ENCODE measurements at regions not wholly inside any gene's neighbourhood (a gene's known extent, or its start where the extent isn't known, plus 50 kb on each side); places are given as distances from the start of the nearest gene placed in this dataset.
A peak's percentile ranks its signal among the peaks of the same experiment; 100 is the strongest.

DNA sequence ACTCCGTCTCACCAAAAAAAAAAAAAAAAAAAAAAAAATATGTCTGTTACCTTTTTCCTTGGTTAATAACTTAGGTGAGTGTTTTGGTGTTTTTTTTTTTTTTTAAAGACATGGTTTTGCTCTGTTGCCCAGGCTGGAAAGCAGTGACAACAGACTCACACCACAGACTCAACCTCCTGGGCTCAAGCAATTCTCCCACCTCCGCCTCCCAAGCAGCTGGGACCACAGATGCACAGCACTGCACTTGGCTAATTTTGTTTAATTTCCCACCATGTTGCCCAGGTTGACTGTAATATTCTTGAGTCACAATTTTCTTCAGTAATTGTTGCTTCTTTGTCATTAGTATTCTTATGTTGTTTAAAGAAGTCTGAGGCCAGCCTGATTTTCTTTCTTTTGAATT lies 149.2 kb upstream of the SYT6 start:
- H3K36me3 ChIP-seq (ENCODE audit: control insufficient read depth in 4 of 4, insufficient read depth in 4 of 4, low read length in 4 of 4), result no peaks in the 10 kb centered on the region
- TF ChIP-seq, protein P1, sequence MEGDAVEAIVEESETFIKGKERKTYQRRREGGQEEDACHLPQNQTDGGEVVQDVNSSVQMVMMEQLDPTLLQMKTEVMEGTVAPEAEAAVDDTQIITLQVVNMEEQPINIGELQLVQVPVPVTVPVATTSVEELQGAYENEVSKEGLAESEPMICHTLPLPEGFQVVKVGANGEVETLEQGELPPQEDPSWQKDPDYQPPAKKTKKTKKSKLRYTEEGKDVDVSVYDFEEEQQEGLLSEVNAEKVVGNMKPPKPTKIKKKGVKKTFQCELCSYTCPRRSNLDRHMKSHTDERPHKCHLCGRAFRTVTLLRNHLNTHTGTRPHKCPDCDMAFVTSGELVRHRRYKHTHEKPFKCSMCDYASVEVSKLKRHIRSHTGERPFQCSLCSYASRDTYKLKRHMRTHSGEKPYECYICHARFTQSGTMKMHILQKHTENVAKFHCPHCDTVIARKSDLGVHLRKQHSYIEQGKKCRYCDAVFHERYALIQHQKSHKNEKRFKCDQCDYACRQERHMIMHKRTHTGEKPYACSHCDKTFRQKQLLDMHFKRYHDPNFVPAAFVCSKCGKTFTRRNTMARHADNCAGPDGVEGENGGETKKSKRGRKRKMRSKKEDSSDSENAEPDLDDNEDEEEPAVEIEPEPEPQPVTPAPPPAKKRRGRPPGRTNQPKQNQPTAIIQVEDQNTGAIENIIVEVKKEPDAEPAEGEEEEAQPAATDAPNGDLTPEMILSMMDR (IDR thresholded peaks at IDR 0.05; ENCODE audit: control extremely low read depth, extremely low read depth), result no peak

DNA sequence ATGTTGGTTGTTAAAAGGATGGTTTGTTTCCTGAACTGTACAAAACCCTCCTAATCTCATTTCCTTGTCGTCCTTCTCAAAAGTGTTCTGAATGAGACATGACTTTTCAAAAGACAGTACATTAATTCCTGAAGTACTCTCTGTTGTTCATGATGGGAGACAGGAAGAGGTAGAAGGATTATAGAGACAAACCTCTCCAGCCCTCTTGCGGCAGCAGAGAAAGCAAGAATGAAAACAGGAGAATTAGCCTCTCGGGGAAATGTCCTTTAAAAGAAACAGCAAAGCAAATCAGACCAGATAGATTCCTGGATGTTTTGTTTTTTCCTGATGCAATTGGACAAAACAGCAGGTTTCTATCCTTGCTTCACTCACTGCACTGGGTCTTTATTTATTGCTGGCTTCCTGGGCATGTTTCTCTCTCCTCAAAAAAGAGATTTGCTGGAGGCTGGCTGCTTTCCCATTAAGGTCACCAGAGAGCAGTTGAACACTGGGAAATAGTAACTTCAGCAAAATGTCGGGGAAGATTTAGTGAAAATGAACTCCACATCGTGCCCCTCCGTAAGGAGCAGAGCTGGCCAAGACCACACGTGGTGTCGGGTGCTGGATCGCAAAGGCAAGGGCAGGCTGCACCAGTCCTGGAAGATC lies 145.8 kb upstream of the SYT6 start:
- ATAC-seq (ENCODE audit: insufficient read depth, low FRiP score), result peak; percentile 27
- WGBS, 2 donors, result 71 to 73% methylated on average over 9 of the region's 9 CpGs
- peak overlapping the region in 1 of 2 donors; percentile 54 for H3K9ac ChIP-seq (ENCODE audit: insufficient read depth in 1 of 2, low read length in 2 of 2)

More for the DNA sequence above, 149.2 kb upstream of the SYT6 start:
- Histone ChIP-seq H3K9ac (ENCODE audit: insufficient read depth in 1 of 2, low read length in 2 of 2) (no peak overlapping the region), H3K27ac (ENCODE audit: low read depth in 1 of 2, low read length in 1 of 2) (no peak overlapping the region), H3K27me3 (ENCODE audit: control insufficient read depth in 3 of 3, insufficient read depth in 3 of 3, low read length in 2 of 3) (no peaks in the 10 kb centered on the region), H3K4me1 (ENCODE audit: control insufficient read depth in 5 of 5, insufficient read depth in 5 of 5, low read length in 5 of 5) (peaks cover 0 to 26% (median 0%) of the 10 kb centered on the region in 5 donors), H3K9me3 (ENCODE audit: control insufficient read depth in 4 of 4, insufficient read depth in 3 of 4, low read length in 3 of 4) (peaks cover 0 to 7% (median 0%) of the 10 kb centered on the region in 4 donors), H3K4me3 (no peak overlapping the region)
- WGBS, 2 donors, result 90 to 96% methylated on average over 2 of the region's 2 CpGs
- no peak for DNase-seq
- ATAC-seq (ENCODE audit: insufficient read depth, low FRiP score), result no peak

DNA sequence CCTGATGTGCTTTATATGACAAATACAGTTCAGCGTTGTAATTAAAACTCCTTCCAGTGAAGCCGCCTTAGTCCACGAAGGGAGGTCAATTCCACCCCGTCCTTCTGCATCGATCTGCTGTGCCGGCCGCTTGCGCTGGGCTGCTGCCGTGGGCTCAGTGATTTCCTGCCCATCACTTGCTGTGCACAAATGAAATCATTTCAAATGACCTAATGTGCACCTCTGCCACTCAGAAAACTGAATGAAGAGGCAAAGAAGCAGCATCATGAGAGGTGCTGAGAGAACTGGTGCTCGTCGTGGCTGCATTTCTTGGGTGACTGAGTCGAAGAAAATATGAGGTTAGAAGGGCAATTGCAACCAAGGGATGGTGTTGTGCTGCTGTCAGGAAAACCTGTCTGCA lies 144.3 kb upstream of the SYT6 start:
- H3K4me1 ChIP-seq (ENCODE audit: control insufficient read depth in 5 of 5, insufficient read depth in 5 of 5, low read length in 5 of 5), result peaks cover 0 to 50% (median 0%) of the 10 kb centered on the region in 5 donors
- H3K27me3 ChIP-seq (ENCODE audit: control insufficient read depth in 3 of 3, insufficient read depth in 3 of 3, low read length in 2 of 3), result no peaks in the 10 kb centered on the region
- no peaks in the 10 kb centered on the region for H3K9me3 ChIP-seq (ENCODE audit: control insufficient read depth in 4 of 4, insufficient read depth in 3 of 4, low read length in 3 of 4)
- no peak overlapping the region for H3K9ac ChIP-seq (ENCODE audit: insufficient read depth in 1 of 2, low read length in 2 of 2)
- WGBS, 2 donors, result 89 to 92% methylated on average over 12 of the region's 12 CpGs
- ATAC-seq (ENCODE audit: insufficient read depth, low FRiP score) (no peak), DNase-seq (no peak)
- no peak overlapping the region for H3K4me3 ChIP-seq
- no peak overlapping the region for H3K27ac ChIP-seq (ENCODE audit: low read depth in 1 of 2, low read length in 1 of 2)
- TF ChIP-seq, protein P1 (IDR thresholded peaks at IDR 0.05; ENCODE audit: control extremely low read depth, extremely low read depth), result no peak
- H3K36me3 ChIP-seq (ENCODE audit: control insufficient read depth in 4 of 4, insufficient read depth in 4 of 4, low read length in 4 of 4), result no peaks in the 10 kb centered on the region

More for the DNA sequence above, 145.8 kb upstream of the SYT6 start:
- TF ChIP-seq, protein P1 (IDR thresholded peaks at IDR 0.05; ENCODE audit: control extremely low read depth, extremely low read depth), result no peak
- H3K9me3 ChIP-seq (ENCODE audit: control insufficient read depth in 4 of 4, insufficient read depth in 3 of 4, low read length in 3 of 4), result peaks cover 0 to 6% (median 0%) of the 10 kb centered on the region in 4 donors
- peak; percentile 93 to 99 (median 99) for DNase-seq
- H3K27me3 ChIP-seq (ENCODE audit: control insufficient read depth in 3 of 3, insufficient read depth in 3 of 3, low read length in 2 of 3), result no peaks in the 10 kb centered on the region
- H3K27ac ChIP-seq (ENCODE audit: low read depth in 1 of 2, low read length in 1 of 2), result no peak overlapping the region
- H3K4me1 ChIP-seq (ENCODE audit: control insufficient read depth in 5 of 5, insufficient read depth in 5 of 5, low read length in 5 of 5), result peaks cover 0 to 40% (median 0%) of the 10 kb centered on the region in 5 donors
- no peaks in the 10 kb centered on the region for H3K36me3 ChIP-seq (ENCODE audit: control insufficient read depth in 4 of 4, insufficient read depth in 4 of 4, low read length in 4 of 4)
- H3K4me3 ChIP-seq, result no peak overlapping the region
